Retinal pigment epithelial cell (primary cell): ENCODE measurements at regions not wholly inside any gene's neighbourhood (a gene's known extent, or its start where the extent isn't known, plus 50 kb on each side); places are given as distances from the start of the nearest gene placed in this dataset.
A peak's percentile ranks its signal among the peaks of the same experiment; 100 is the strongest.
"Not testable (repeated sequence)": the region's sequence is repeated elsewhere in the genome, so short reads cannot be mapped to it uniquely, and the experiment has no call there.

Experiments
- DNase-seq: peaks from one replicate; pipeline ENCODE4 v3.0.0-alpha.2; 2010; ENCODE audit warnings: low read depth
- H3K4me3 ChIP-seq: 2 replicates; pipeline ENCODE4 v1.5.1; 2011; ENCODE audit warnings: mild to moderate bottlenecking, low read length, control low read depth, moderate library complexity
- TF ChIP-seq, protein P1 (sequence below): conservative IDR thresholded peaks from 2 replicates; pipeline ENCODE4 v1.5.1; 2011; ENCODE audit warnings: low read depth, low read length, control low read depth, inconsistent platforms

DNA sequence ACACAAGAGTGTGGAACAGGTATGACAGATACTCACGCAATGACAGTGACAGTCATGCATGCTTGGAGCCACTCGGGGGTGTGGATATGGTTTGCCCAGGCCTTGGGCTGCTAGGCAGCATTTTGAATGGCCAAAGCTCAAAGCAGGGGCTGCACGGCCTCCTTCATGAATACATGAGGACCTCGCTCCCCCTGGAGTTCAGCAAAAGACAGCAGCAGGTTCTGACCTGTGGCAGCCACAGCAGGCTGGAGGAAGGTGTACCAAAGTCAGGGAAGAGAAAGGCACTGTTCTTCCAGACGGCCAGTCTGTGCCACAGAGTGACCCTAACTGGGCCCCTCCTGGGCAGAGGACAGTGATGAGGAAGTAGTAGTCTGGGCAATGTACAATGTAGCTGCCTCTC, 88.2 kb upstream of the C2CD4B start:
- TF ChIP-seq, protein P1, sequence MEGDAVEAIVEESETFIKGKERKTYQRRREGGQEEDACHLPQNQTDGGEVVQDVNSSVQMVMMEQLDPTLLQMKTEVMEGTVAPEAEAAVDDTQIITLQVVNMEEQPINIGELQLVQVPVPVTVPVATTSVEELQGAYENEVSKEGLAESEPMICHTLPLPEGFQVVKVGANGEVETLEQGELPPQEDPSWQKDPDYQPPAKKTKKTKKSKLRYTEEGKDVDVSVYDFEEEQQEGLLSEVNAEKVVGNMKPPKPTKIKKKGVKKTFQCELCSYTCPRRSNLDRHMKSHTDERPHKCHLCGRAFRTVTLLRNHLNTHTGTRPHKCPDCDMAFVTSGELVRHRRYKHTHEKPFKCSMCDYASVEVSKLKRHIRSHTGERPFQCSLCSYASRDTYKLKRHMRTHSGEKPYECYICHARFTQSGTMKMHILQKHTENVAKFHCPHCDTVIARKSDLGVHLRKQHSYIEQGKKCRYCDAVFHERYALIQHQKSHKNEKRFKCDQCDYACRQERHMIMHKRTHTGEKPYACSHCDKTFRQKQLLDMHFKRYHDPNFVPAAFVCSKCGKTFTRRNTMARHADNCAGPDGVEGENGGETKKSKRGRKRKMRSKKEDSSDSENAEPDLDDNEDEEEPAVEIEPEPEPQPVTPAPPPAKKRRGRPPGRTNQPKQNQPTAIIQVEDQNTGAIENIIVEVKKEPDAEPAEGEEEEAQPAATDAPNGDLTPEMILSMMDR = no peak
- no peak for DNase-seq
- no peak overlapping the region for H3K4me3 ChIP-seq

DNA sequence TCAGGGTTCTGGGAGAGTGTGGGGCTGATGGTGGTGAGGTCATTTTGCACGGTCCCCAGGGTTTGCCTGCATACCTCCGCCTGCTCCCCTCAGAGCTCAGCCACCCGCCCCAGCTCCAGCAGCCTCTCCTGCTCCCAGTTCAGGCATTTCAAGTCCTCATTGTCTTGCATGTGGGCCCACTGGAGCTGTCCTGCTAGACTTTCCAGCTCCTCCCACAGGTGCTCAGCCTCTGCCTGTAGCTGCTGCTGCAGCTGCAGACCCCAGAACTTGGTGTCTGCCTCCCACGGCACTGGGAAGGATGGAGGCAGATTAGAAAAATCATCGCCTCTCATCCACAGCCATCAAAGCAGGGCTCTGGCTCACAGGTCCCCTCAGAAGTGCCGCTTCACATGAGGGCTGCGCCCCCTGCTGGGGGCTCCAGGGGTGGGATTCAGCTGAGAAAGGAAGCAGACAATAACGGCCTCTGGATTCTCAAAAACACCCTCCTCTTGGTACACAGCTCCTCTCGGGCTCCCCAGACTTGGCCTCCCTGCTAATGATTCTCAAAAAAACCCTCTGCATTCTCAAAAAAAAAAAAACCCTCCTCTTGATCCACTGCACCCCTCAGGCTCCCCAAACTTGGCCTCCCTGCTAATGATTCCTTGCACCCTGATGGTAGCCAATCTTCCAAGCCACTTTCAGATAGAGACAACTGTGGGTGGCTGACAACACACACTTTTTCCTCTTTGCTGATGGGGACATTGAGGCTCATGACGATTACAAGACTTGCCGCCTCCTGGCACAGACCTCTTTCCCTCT, 89.3 kb upstream of the C2CD4B start:
- no peak overlapping the region for H3K4me3 ChIP-seq
- TF ChIP-seq, protein P1 = peak; percentile 89
- peak; percentile 8 for DNase-seq

DNA sequence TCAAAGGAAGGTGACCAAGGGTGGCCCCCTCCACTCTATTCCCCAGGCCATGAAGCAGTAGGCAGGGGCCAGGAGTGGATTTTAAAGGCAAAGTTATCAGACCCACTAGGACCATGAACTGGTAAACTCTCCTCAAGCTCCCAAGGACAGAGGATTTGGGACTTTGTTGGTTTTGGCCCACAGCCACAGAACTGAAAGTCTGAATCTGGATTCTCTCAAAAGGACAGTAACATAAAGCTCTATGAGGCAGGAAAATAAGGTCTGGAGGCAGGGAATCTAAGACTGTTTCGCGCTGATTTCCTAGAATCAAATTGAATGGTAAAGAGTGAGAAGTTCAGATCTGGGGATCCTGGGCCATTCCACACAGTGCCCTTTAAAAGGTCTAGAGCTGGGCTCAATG, 91.3 kb upstream of the C2CD4B start:
- not testable (repeated sequence) for DNase-seq, H3K4me3 ChIP-seq

DNA sequence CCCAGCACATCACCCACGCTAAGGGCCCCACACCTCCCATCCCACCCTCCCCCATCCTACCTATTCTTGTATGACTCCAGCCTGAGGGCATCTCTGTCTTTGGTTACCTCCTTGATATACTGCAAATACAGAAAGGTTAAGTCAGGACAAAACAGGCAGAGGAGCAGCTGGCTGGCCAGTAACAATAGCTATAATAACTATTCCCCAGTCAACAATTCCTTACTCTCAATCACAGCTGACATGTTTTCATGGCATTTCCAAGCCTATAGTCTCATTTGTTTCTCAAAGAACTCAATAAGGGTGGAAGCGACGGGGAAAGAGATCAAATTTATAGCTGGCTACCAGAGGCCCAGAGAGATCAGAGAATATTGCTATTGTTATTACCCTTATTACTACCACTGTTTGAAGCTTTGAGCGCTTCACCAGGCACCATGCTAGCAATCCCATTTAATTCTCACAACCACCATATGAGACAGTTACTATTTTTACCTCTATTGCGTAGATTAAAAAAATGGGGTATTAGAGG, 93.0 kb upstream of the C2CD4B start:
- H3K4me3 ChIP-seq = no peak overlapping the region
- TF ChIP-seq, protein P1 = no peak
- no peak for DNase-seq

DNA sequence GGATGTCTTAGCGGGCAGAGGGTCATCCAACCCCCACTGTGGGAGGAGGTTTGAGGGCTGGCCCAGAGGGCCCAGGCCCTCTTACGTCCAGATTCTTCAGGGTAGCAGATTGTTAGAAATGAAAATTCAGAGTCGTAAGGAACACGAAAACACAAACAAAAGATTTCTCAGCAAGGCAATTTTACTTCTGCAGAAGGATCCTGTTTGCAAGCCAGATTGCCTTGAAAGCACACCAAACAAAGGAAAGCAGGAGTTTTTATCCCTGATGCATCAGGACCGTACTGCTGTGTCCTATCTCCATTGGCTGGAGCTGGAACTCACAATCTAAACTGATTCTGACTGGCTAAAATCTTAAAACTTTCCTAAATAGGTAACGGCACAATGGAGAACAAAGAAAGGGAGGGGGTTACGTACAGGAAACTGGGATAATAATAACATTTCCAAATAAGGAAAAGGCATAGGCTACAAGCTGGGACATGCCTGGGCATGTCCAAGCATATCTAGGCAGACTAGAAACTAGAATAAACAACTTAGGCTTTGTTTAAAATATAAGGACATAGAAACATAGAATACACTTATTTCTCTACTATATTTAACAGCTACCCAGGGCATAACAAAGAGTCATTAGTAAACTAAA, 97.3 kb upstream of the C2CD4B start:
- TF ChIP-seq, protein P1 = no peak
- no peak for DNase-seq

DNA sequence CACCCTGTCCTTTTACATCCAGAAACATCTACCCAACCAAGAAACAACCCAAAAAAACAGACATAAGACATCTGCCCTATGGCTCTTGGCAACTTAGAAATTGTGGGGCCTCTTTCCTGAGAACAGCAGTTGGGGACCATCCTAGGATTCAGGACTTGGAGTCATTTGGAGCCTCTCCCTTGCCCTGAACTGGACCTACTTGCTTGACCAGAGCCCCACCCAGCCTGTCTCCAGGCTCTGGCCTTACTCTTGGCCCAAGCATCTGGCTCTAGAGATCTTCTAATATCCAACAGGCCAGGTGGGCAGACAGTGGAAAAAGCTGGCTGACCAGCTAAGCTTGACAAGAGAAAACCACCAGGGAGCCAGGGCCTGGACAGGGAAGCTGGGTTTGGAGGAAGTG, 99.1 kb upstream of the C2CD4B start:
- no peak overlapping the region for H3K4me3 ChIP-seq
- no peak for DNase-seq
- TF ChIP-seq, protein P1 = no peak

More for the DNA sequence above, 97.3 kb upstream of the C2CD4B start:
- no peak overlapping the region for H3K4me3 ChIP-seq

DNA sequence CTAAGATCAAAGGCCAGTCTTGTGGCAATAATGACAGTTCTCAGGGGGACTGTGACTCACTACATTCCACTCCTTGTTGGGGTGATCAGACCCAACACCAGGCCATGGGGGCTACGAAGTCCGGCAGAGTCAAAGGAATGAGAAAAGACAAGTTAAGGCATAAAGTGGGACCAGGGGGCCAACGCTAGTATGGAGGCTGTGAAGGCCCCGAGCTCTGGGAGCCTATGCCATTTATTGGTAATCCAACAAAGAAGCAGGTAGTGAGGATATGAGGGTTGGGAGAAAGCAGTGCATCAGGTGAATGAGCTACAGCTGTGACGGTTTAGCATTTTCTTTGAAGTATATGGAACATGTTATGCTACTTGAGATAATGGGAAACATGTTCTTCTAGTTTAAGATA, 104.4 kb upstream of the C2CD4B start:
- H3K4me3 ChIP-seq = no peak overlapping the region
- no peak for DNase-seq
- TF ChIP-seq, protein P1 = no peak
